ENCODE measurements at regions not wholly inside any gene's neighbourhood (a gene's known extent, or its start where the extent isn't known, plus 50 kb on each side); places are given as distances from the start of the nearest gene placed in this dataset.

GRCh38 chr2:15074751-15075700, 442.5 kb downstream of the LRATD1 start (continued):
- TF ChIP-seq PRDM15 (CRISPR knock-in tag; IDR thresholded peaks at IDR 0.05) (no peak), SKIL (IDR thresholded peaks at IDR 0.05; ENCODE audit: low read depth, poor library complexity, severe bottlenecking) (no peak)

DNA sequence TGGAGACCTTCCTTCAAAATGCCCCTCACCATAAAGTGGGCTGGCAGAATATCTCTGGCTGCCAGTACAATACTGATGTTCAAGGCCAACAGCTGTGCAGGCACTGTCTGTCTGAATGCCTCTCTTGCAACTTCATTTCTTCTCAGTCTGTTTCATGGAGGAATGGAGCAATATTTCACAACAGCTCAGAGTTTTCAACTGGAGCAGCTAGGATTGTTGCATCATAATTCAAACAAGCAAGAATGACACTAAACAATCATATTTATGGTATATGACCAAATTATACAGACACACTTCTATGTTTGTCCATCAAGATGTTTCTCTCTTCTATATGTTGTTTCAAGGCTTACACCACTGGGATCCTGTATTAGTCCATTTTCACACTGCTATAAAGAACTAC, 444.2 kb downstream of the LRATD1 start:
- DNase-seq (ENCODE audit: low read depth, low spot score): no peak
- Histone ChIP-seq H3K4me3 (no peak overlapping the region), H3K27me3 (replicated peaks in 1 of 2; ENCODE audit: control insufficient read depth in 2 of 2, insufficient read depth in 2 of 2, low read length in 1 of 2) (no peaks in the 10 kb centered on the region), H3K4me2 (ENCODE audit: control insufficient read depth, insufficient read depth) (no peak overlapping the region), H3K36me3 (ENCODE audit: control insufficient read depth in 2 of 2, insufficient read depth in 2 of 2, low read length in 1 of 2) (no peaks in the 10 kb centered on the region), H3K9ac (ENCODE audit: control insufficient read depth, insufficient read depth, low read length) (no peak overlapping the region), H3K27ac (ENCODE audit: control insufficient read depth, insufficient read depth) (no peak overlapping the region), H3K4me1 (ENCODE audit: control insufficient read depth, insufficient read depth, low read length) (no peaks in the 10 kb centered on the region), H4K20me1 (ENCODE audit: control insufficient read depth, insufficient read depth) (no peaks in the 10 kb centered on the region), H3K9me3 (replicated peaks; ENCODE audit: control insufficient read depth, insufficient read depth, low read length) (no peaks in the 10 kb centered on the region), H2AFZ (ENCODE audit: control insufficient read depth, low read depth, low read length) (no peak overlapping the region), H3K79me2 (ENCODE audit: control insufficient read depth, insufficient read depth, low read length) (no peaks in the 10 kb centered on the region)
- ATAC-seq: no peak
- intact Hi-C loops (cut with micrococcal nuclease; ENCODE audit: unreplicated experiment) (no loop called here), in situ Hi-C loops (cut with MboI) (no loop called here)
- POLR2A ChIA-PET: no interaction called here
- BruUV-seq (replicated peaks): no TSS peak
- CTCF ChIA-PET: no interaction called here
- SMC1A ChIA-PET (ENCODE audit: uncharacterized antibody, unreplicated experiment): no interaction called here
- FAIRE-seq: no peak
- RAD21 ChIA-PET (ENCODE audit: unreplicated experiment): no interaction called here
- TF ChIP-seq, protein P1, sequence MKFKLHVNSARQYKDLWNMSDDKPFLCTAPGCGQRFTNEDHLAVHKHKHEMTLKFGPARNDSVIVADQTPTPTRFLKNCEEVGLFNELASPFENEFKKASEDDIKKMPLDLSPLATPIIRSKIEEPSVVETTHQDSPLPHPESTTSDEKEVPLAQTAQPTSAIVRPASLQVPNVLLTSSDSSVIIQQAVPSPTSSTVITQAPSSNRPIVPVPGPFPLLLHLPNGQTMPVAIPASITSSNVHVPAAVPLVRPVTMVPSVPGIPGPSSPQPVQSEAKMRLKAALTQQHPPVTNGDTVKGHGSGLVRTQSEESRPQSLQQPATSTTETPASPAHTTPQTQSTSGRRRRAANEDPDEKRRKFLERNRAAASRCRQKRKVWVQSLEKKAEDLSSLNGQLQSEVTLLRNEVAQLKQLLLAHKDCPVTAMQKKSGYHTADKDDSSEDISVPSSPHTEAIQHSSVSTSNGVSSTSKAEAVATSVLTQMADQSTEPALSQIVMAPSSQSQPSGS (IDR thresholded peaks at IDR 0.05; ENCODE audit: low read length): no peak
- TF ChIP-seq TCF12 (IDR thresholded peaks at IDR 0.05; ENCODE audit: low read depth, low read length) (no peak), KDM1A (IDR thresholded peaks at IDR 0.05; ENCODE audit: borderline replicate concordance) (no peak), ETV6 (conservative IDR thresholded peaks at IDR 0.05 in 1 of 2, IDR thresholded peaks at IDR 0.05 in 1 of 2; ENCODE audit: borderline replicate concordance in 1 of 2, low read depth in 1 of 2) (no peak), SMAD5 (IDR thresholded peaks at IDR 0.05; ENCODE audit: low read depth) (no peak), POLR2A (IDR thresholded peaks at IDR 0.05; ENCODE audit: low read depth, low read length) (no peak), RUNX3 (IDR thresholded peaks at IDR 0.05; ENCODE audit: low read length) (no peak), GATAD2B (conservative IDR thresholded peaks at IDR 0.05; ENCODE audit: low read depth) (no peak), CBX3 (IDR thresholded peaks at IDR 0.05; ENCODE audit: borderline replicate concordance, low read depth) (no peak), CHD2 (IDR thresholded peaks at IDR 0.05; ENCODE audit: borderline replicate concordance, low read depth, low read length) (no peak), SMARCA5 (IDR thresholded peaks at IDR 0.05) (no peak)

Data from GM12878 (cell line).